Adrenal gland (tissue), 5 donors: ENCODE measurements at regions not wholly inside any gene's neighbourhood (a gene's known extent, or its start where the extent isn't known, plus 50 kb on each side); places are given as distances from the start of the nearest gene placed in this dataset.

Experiments used
- POLR2A ChIP-seq, 2 donors: fragments of 450-650 bp; IDR thresholded peaks; one replicate each; pipeline ENCODE4 v1.6.1; 2017; ENCODE audit warnings: antibody characterized with exemption in 2 of 2, mild to moderate bottlenecking in 2 of 2, moderate library complexity in 1 of 2
- TF ChIP-seq, protein P1 (sequence below), 6 experiments: fragments of 450-650 bp in 4 of 6; fragments of 200-600 bp in 2 of 6; sonication (generic) in 1 of 6; IDR thresholded peaks; 1 replicate in 5 of 6; 2 replicates in 1 of 6; pipeline versions ENCODE4 v1.5.1 to v1.8.0; 2016 to 2021; ENCODE audit warnings: antibody characterized with exemption in 6 of 6, mild to moderate bottlenecking in 2 of 6, moderate library complexity in 1 of 6
- donor health status: DM: no; HTN: no; CAD: no.

DNA sequence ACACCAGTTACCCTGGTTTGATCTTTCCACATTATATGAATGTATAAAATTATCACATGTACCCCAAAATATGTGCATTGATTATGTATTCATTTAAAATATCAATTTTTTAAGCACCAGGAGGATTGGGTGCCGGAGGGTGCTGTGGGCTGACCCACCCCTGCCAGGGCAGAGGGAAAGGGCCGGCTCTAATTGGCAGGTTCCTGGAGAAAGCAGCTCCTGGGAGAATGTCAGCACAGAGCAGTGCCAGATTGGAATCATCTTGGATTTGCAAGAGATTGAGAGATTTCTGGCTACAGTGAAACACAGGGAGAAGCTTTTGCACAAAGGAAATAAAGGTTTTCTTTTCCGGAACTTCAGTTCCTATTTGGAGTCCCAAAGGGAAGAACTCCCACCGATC, 264.4 kb upstream of the TCERG1L start:
- TF ChIP-seq, protein P1, sequence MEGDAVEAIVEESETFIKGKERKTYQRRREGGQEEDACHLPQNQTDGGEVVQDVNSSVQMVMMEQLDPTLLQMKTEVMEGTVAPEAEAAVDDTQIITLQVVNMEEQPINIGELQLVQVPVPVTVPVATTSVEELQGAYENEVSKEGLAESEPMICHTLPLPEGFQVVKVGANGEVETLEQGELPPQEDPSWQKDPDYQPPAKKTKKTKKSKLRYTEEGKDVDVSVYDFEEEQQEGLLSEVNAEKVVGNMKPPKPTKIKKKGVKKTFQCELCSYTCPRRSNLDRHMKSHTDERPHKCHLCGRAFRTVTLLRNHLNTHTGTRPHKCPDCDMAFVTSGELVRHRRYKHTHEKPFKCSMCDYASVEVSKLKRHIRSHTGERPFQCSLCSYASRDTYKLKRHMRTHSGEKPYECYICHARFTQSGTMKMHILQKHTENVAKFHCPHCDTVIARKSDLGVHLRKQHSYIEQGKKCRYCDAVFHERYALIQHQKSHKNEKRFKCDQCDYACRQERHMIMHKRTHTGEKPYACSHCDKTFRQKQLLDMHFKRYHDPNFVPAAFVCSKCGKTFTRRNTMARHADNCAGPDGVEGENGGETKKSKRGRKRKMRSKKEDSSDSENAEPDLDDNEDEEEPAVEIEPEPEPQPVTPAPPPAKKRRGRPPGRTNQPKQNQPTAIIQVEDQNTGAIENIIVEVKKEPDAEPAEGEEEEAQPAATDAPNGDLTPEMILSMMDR (IDR thresholded peaks at IDR 0.05), result no peak
- no peak for TF ChIP-seq POLR2A (IDR thresholded peaks at IDR 0.05)
